Lung (tissue), 11 donors: ENCODE measurements at regions not wholly inside any gene's neighbourhood (a gene's known extent, or its start where the extent isn't known, plus 50 kb on each side); places are given as distances from the start of the nearest gene placed in this dataset.

Experiments used
- ATAC-seq: fragments of 200-7000 bp; cut with Tn5 transposase; one replicate; pipeline ENCODE4 v1.9.1; 2020; ENCODE audit warnings: moderate number of reproducible peaks; ENCODE audit not compliant: insufficient read depth, low FRiP score
- DNase-seq, 3 donors: peaks; one replicate each; pipeline ENCODE4 v3.0.0-alpha.2; 2013 to 2017
- H3K27ac ChIP-seq, 2 donors: one replicate each; pipeline ENCODE4 v1.5.1; 2013; ENCODE audit warnings: mild to moderate bottlenecking in 2 of 2, moderate library complexity in 2 of 2, control low read depth in 1 of 2, inconsistent platforms in 1 of 2, low read depth in 1 of 2, low read length in 1 of 2
- H3K27me3 ChIP-seq, 3 donors: one replicate each; pipeline ENCODE4 v1.5.1; 2013; ENCODE audit warnings: low read length in 2 of 3; ENCODE audit not compliant: control insufficient read depth in 3 of 3, insufficient read depth in 3 of 3
- H3K36me3 ChIP-seq, 4 donors: one replicate each; pipeline ENCODE4 v1.5.1; 2013; ENCODE audit warnings: low read length in 4 of 4, mild to moderate bottlenecking in 1 of 4, moderate library complexity in 1 of 4; ENCODE audit not compliant: control insufficient read depth in 4 of 4, insufficient read depth in 4 of 4
- H3K4me1 ChIP-seq, 5 donors: one replicate each; pipeline ENCODE4 v1.5.1; 2013; ENCODE audit warnings: low read length in 5 of 5, mild to moderate bottlenecking in 2 of 5, moderate library complexity in 1 of 5; ENCODE audit not compliant: control insufficient read depth in 5 of 5, insufficient read depth in 5 of 5
- H3K4me3 ChIP-seq: one replicate; pipeline ENCODE4 v1.5.1; 2013; ENCODE audit warnings: mild to moderate bottlenecking, control low read depth, moderate library complexity
- H3K9ac ChIP-seq, 2 donors: one replicate each; pipeline ENCODE4 v1.5.1; 2013; ENCODE audit warnings: low read length in 2 of 2, control low read depth in 1 of 2; ENCODE audit not compliant: insufficient read depth in 1 of 2
- H3K9me3 ChIP-seq, 4 donors: one replicate each; pipeline ENCODE4 v1.5.1; 2013; ENCODE audit warnings: low read length in 3 of 4, mild to moderate bottlenecking in 1 of 4, moderate library complexity in 1 of 4; ENCODE audit not compliant: control insufficient read depth in 4 of 4, insufficient read depth in 3 of 4
- WGBS, 2 donors: extraction: QIAGEN DNeasy Blood & Tissue Kit; methylation state at CpG; one replicate each; pipeline ENCODE4 v1.1.7; 2013; 5-methylcytosine and 5-hydroxymethylcytosine counted together
- TF ChIP-seq, protein P1 (sequence below): IDR thresholded peaks from 2 replicates; pipeline ENCODE4 v1.5.1; 2012; ENCODE audit warnings: mild to moderate bottlenecking; ENCODE audit errors: control extremely low read depth, extremely low read depth
- donor health status: control.
- donor health status: control.
- donor health status: Bipolar disorder and iron deficiency.
- donor health status: healthy.
- donor health status: DM: yes; HTN: yes; CAD: no.

DNA sequence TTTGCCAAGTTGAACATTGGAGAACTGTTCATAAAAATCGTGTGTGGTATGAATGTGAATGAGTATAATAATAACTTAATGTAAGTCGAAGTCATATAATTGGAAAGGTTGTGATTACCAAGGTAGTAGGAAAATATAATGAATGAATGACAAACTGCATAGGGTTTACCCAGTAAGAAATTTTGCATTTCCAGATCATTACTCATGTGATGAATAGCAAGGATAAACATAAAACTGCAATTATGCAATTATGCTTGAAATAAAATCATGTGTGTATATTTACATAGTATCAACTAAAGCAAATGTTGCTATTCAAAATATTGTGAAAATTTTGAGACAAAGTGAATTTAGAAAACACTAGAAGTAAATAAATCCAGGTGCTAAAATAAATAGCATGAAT is 1108.7 kb upstream of the TMEFF2 start:
- 82 to 89% methylated on average over 2 of the region's 2 CpGs for WGBS, 2 donors
- no peaks in the 10 kb centered on the region for H3K4me1 ChIP-seq
- no peaks in the 10 kb centered on the region for H3K9me3 ChIP-seq
- TF ChIP-seq, protein P1, sequence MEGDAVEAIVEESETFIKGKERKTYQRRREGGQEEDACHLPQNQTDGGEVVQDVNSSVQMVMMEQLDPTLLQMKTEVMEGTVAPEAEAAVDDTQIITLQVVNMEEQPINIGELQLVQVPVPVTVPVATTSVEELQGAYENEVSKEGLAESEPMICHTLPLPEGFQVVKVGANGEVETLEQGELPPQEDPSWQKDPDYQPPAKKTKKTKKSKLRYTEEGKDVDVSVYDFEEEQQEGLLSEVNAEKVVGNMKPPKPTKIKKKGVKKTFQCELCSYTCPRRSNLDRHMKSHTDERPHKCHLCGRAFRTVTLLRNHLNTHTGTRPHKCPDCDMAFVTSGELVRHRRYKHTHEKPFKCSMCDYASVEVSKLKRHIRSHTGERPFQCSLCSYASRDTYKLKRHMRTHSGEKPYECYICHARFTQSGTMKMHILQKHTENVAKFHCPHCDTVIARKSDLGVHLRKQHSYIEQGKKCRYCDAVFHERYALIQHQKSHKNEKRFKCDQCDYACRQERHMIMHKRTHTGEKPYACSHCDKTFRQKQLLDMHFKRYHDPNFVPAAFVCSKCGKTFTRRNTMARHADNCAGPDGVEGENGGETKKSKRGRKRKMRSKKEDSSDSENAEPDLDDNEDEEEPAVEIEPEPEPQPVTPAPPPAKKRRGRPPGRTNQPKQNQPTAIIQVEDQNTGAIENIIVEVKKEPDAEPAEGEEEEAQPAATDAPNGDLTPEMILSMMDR, result no peak
- no peak overlapping the region for H3K27ac ChIP-seq
- ATAC-seq (no peak), DNase-seq (no peak)
- H3K4me3 ChIP-seq, result no peak overlapping the region
- H3K27me3 ChIP-seq, result no peaks in the 10 kb centered on the region
- H3K9ac ChIP-seq, result no peak overlapping the region
- H3K36me3 ChIP-seq, result no peaks in the 10 kb centered on the region

DNA sequence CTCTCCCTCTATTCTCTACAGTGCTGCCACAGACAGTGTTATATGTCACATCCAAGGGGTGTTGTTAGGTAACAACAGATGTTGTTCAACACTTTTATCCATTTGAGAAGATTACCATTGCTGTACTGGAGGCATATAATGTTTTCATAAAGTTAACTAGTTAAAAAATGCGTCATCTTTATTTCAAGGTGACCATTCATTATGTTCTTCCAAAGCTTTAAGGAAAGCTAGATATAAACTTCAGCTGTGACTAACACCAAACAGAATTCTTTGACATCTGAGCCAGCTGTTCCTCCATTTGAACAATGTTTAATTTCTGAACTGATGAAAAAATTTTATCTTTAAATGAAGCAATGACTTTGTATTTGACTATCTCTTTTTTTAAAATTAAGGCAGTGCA is 1099.6 kb upstream of the TMEFF2 start:
- WGBS, 2 donors, result 90 to 91% methylated on average over 1 of the region's 1 CpG
- no peak overlapping the region for H3K4me3 ChIP-seq
- TF ChIP-seq, protein P1, result no peak
- H3K27me3 ChIP-seq, result no peaks in the 10 kb centered on the region
- no peak for DNase-seq
- H3K9ac ChIP-seq, result no peak overlapping the region
- H3K4me1 ChIP-seq, result no peaks in the 10 kb centered on the region
- ATAC-seq, result no peak
- H3K27ac ChIP-seq, result no peak overlapping the region
- H3K9me3 ChIP-seq, result no peaks in the 10 kb centered on the region
- no peaks in the 10 kb centered on the region for H3K36me3 ChIP-seq

DNA sequence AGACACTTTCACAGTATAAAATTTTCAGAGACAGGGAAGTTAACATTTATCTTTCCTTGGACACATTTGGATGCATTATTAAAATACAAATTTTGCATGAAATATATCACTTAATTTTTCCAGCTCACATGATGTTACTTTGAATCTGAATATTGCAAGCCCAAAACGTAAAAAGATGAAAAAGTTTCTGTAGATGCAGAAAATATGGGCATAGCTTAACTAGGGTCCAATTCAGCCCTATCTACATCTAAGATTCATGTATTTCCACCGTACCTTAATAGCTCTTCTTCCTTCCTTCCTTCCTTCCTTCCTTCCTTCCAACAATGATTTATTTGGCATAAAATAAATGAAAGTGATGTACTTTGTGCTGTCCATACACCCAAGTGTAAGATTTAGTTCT is 1084.6 kb upstream of the TMEFF2 start:
- H3K9me3 ChIP-seq, result no peaks in the 10 kb centered on the region
- TF ChIP-seq, protein P1, result no peak

DNA sequence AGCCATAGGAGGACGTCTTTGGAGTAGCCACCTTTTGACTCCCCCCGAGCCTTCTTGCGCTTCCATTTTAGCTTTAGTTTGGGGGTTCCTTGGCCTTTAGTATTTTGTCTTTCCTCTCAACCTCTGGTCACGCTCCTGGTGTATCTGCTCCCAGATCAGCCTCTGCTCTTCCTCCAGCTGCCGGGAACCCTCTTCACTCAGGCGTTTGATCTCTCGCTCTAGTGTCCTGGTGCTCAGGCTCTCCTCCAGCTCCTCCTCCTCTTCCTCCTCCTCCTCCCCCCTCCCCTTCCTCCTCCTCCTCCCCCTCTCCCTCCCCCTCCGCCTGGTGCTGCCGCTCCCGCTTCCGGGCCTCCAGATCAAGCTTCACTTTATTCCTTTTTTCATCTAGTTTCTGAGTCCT is 1082.3 kb upstream of the TMEFF2 start:
- ATAC-seq (no peak), DNase-seq (no peak)
- no peaks in the 10 kb centered on the region for H3K4me1 ChIP-seq
- H3K27me3 ChIP-seq, result no peaks in the 10 kb centered on the region
- no peak overlapping the region for H3K9ac ChIP-seq
- H3K36me3 ChIP-seq, result no peaks in the 10 kb centered on the region
- no peak overlapping the region for H3K27ac ChIP-seq
- H3K4me3 ChIP-seq, result no peak overlapping the region
- TF ChIP-seq, protein P1, result no peak
- 80 to 83% methylated on average over 11 of the region's 11 CpGs for WGBS, 2 donors
- no peaks in the 10 kb centered on the region for H3K9me3 ChIP-seq

More for the DNA sequence above, 1084.6 kb upstream of the TMEFF2 start:
- WGBS, 2 donors, result 66 to 70% methylated on average over 2 of the region's 2 CpGs
- H3K9ac ChIP-seq, result no peak overlapping the region
- no peak for DNase-seq
- H3K4me1 ChIP-seq, result no peaks in the 10 kb centered on the region
- H3K36me3 ChIP-seq, result no peaks in the 10 kb centered on the region
- no peak overlapping the region for H3K4me3 ChIP-seq
- no peak overlapping the region for H3K27ac ChIP-seq
- no peaks in the 10 kb centered on the region for H3K27me3 ChIP-seq
- no peak for ATAC-seq
